ENCODE measurements at regions not wholly inside any gene's neighbourhood (a gene's known extent, or its start where the extent isn't known, plus 50 kb on each side); places are given as distances from the start of the nearest gene placed in this dataset.

DNA sequence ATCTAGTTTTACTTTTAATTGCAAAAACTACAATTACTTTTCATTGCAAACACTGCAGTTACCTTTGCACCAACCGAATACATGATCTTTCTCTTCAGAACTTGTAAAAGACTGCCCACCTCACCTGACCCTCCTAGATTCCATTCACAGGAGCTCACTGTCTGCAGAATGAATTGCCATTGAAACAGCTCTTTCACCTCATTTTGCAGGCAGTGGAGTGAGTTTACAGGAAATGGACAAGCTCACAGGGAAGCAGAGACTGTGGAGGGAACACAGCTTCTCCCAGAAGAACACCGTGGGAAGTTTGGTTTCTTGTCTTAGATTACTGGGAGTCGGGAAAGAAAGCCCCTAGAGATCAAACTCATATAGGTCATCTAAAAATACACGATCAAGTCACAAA, 439.7 kb upstream of the RBFOX1 start:
- no TSS peak for BruUV-seq (replicated peaks)

More for the DNA sequence above, 439.7 kb upstream of the RBFOX1 start:
- Histone ChIP-seq H3K27ac (ENCODE audit: low read depth, low read length) (no peak overlapping the region), H4K20me1 (ENCODE audit: insufficient read depth) (no peaks in the 10 kb centered on the region), H3K9me3 (ENCODE audit: control insufficient read depth in 1 of 2, insufficient read depth in 1 of 2, low read depth in 1 of 2, low read length in 2 of 2) (no peaks in the 10 kb centered on the region), H3K79me2 (ENCODE audit: insufficient read depth, low read length) (no peaks in the 10 kb centered on the region), H3K36me3 (ENCODE audit: control insufficient read depth in 1 of 2, insufficient read depth in 2 of 2, low read length in 2 of 2) (no peaks in the 10 kb centered on the region), H2AFZ (ENCODE audit: low read depth, low read length, poor library complexity, severe bottlenecking) (no peak overlapping the region), H3K4me1 (ENCODE audit: control insufficient read depth in 1 of 2, insufficient read depth in 2 of 2, low read length in 2 of 2) (no peaks in the 10 kb centered on the region), H3K27me3 (ENCODE audit: insufficient read depth, low read length) (no peaks in the 10 kb centered on the region), H3K4me2 (ENCODE audit: low read length) (no peak overlapping the region), H3K4me3 (replicated peaks in 1 of 2; ENCODE audit: low read depth in 1 of 2, low read length in 2 of 2) (no peak overlapping the region), H3K9ac (ENCODE audit: low read length) (no peak overlapping the region), H3K9me2 (ENCODE audit: insufficient read depth) (no peaks in the 10 kb centered on the region)
- DNase-seq (ENCODE audit: low read depth, low spot score): no peak
- ChIA-PET POLR2A (no interaction called here), RAD21 (ENCODE audit: low non-redundant PET in 1 of 2, low total read pairs in 2 of 2, uncharacterized antibody in 2 of 2, unreplicated experiment in 2 of 2) (no interaction called here), CTCF (no interaction called here)
- intact Hi-C loops (cut with micrococcal nuclease): no loop called here
- TF ChIP-seq ZFX (IDR thresholded peaks at IDR 0.05): no peak
- TF ChIP-seq, protein P1, sequence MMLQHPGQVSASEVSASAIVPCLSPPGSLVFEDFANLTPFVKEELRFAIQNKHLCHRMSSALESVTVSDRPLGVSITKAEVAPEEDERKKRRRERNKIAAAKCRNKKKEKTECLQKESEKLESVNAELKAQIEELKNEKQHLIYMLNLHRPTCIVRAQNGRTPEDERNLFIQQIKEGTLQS (IDR thresholded peaks at IDR 0.05): no peak
- no peak for TF ChIP-seq SIN3A (IDR thresholded peaks at IDR 0.05; ENCODE audit: low read depth)
- TF ChIP-seq EGR1 (IDR thresholded peaks at IDR 0.05; ENCODE audit: low read depth): no peak
- TF ChIP-seq, protein P2, sequence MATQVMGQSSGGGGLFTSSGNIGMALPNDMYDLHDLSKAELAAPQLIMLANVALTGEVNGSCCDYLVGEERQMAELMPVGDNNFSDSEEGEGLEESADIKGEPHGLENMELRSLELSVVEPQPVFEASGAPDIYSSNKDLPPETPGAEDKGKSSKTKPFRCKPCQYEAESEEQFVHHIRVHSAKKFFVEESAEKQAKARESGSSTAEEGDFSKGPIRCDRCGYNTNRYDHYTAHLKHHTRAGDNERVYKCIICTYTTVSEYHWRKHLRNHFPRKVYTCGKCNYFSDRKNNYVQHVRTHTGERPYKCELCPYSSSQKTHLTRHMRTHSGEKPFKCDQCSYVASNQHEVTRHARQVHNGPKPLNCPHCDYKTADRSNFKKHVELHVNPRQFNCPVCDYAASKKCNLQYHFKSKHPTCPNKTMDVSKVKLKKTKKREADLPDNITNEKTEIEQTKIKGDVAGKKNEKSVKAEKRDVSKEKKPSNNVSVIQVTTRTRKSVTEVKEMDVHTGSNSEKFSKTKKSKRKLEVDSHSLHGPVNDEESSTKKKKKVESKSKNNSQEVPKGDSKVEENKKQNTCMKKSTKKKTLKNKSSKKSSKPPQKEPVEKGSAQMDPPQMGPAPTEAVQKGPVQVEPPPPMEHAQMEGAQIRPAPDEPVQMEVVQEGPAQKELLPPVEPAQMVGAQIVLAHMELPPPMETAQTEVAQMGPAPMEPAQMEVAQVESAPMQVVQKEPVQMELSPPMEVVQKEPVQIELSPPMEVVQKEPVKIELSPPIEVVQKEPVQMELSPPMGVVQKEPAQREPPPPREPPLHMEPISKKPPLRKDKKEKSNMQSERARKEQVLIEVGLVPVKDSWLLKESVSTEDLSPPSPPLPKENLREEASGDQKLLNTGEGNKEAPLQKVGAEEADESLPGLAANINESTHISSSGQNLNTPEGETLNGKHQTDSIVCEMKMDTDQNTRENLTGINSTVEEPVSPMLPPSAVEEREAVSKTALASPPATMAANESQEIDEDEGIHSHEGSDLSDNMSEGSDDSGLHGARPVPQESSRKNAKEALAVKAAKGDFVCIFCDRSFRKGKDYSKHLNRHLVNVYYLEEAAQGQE (IDR thresholded peaks at IDR 0.05; ENCODE audit: low read depth): no peak
- no peak for TF ChIP-seq CEBPB (IDR thresholded peaks at IDR 0.05; ENCODE audit: low read depth)
- TF ChIP-seq CBX3 (IDR thresholded peaks at IDR 0.05; ENCODE audit: low read depth): no peak
- TF ChIP-seq POLR2A (IDR thresholded peaks at IDR 0.05; ENCODE audit: borderline replicate concordance, extremely low read depth, insufficient read depth, insufficient read length): no peak
- TF ChIP-seq, protein P3, sequence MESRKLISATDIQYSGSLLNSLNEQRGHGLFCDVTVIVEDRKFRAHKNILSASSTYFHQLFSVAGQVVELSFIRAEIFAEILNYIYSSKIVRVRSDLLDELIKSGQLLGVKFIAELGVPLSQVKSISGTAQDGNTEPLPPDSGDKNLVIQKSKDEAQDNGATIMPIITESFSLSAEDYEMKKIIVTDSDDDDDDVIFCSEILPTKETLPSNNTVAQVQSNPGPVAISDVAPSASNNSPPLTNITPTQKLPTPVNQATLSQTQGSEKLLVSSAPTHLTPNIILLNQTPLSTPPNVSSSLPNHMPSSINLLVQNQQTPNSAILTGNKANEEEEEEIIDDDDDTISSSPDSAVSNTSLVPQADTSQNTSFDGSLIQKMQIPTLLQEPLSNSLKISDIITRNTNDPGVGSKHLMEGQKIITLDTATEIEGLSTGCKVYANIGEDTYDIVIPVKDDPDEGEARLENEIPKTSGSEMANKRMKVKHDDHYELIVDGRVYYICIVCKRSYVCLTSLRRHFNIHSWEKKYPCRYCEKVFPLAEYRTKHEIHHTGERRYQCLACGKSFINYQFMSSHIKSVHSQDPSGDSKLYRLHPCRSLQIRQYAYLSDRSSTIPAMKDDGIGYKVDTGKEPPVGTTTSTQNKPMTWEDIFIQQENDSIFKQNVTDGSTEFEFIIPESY (IDR thresholded peaks at IDR 0.05; ENCODE audit: extremely low read depth, insufficient replicate concordance, low read length): no peak
- no peak for TF ChIP-seq FOSL1 (IDR thresholded peaks at IDR 0.05; ENCODE audit: low read depth)
- no peak for TF ChIP-seq EZH2phosphoT487 (IDR thresholded peaks at IDR 0.05; ENCODE audit: borderline replicate concordance)
- no peak for TF ChIP-seq ELF1 (IDR thresholded peaks at IDR 0.05; ENCODE audit: borderline replicate concordance, low read depth)
- TF ChIP-seq EZH2 (IDR thresholded peaks at IDR 0.05): no peak
- no peak for TF ChIP-seq YY1 (IDR thresholded peaks at IDR 0.05; ENCODE audit: extremely low read depth, insufficient replicate concordance, low read depth, low read length)
- no peak for ATAC-seq
